UCSD-AML1 (cell line): ENCODE measurements at regions not wholly inside any gene's neighbourhood (a gene's known extent, or its start where the extent isn't known, plus 50 kb on each side); places are given as distances from the start of the nearest gene placed in this dataset.

Experiments
- DNase-seq: peaks from one replicate; lab custom pipeline; 2025; ENCODE audit not compliant: unreplicated experiment; lab: John Stamatoyannopoulos, UW

GRCh38 chr7:46999866-47000265 lies 582.0 kb downstream of the TNS3 start:
- DNase-seq, result no peak

- DNase-seq, result no peak
Observed at GRCh38 chr7:46996972-46997371, 584.9 kb downstream of the TNS3 start.

- no peak for DNase-seq
Observed at GRCh38 chr7:46993396-46993795, 588.5 kb downstream of the TNS3 start.

- DNase-seq, result no peak
Observed at GRCh38 chr7:46990761-46991160, 591.1 kb downstream of the TNS3 start.

GRCh38 chr7:46989247-46989646 lies 592.7 kb downstream of the TNS3 start:
- no peak for DNase-seq

- no peak for DNase-seq
Observed at GRCh38 chr7:46982928-46983327, 599.0 kb downstream of the TNS3 start.

- DNase-seq, result no peak
Observed at GRCh38 chr7:46979439-46979838, 602.5 kb downstream of the TNS3 start.

GRCh38 chr7:46975493-46975892 lies 606.4 kb downstream of the TNS3 start:
- DNase-seq, result no peak

- DNase-seq, result no peak
Observed at GRCh38 chr7:46972205-46972604, 609.7 kb downstream of the TNS3 start.

- no peak for DNase-seq
Observed at GRCh38 chr7:46970476-46970875, 611.4 kb downstream of the TNS3 start.

GRCh38 chr7:46970131-46970430 lies 611.8 kb downstream of the TNS3 start:
- DNase-seq, result no peak

- DNase-seq, result no peak
Observed at GRCh38 chr7:46969303-46970130, 612.4 kb downstream of the TNS3 start.

GRCh38 chr7:46968003-46968402 lies 613.9 kb downstream of the TNS3 start:
- DNase-seq, result no peak

- no peak for DNase-seq
Observed at GRCh38 chr7:46963719-46964118, 618.2 kb downstream of the TNS3 start.

GRCh38 chr7:46960970-46961369 lies 620.9 kb downstream of the TNS3 start:
- DNase-seq, result no peak

- no peak for DNase-seq
Observed at GRCh38 chr7:46957195-46957594, 624.7 kb downstream of the TNS3 start.

GRCh38 chr7:46955531-46955930 lies 626.4 kb downstream of the TNS3 start:
- DNase-seq, result no peak

GRCh38 chr7:46954181-46954580 lies 627.7 kb downstream of the TNS3 start:
- DNase-seq, result no peak

- DNase-seq, result no peak
Observed at GRCh38 chr7:46953008-46953407, 628.9 kb downstream of the TNS3 start.

GRCh38 chr7:46949270-46949931 lies 632.5 kb downstream of the TNS3 start:
- DNase-seq, result no peak

GRCh38 chr7:46948716-46949115 lies 633.2 kb downstream of the TNS3 start:
- DNase-seq, result no peak

- no peak for DNase-seq
Observed at GRCh38 chr7:46945328-46945727, 636.6 kb downstream of the TNS3 start.

GRCh38 chr7:46943996-46944395 lies 637.9 kb downstream of the TNS3 start:
- no peak for DNase-seq
